Caco-2 (cell line): ENCODE measurements at regions not wholly inside any gene's neighbourhood (a gene's known extent, or its start where the extent isn't known, plus 50 kb on each side); places are given as distances from the start of the nearest gene placed in this dataset.

Experiments
- BruUV-seq: library from RNA; stranded (reverse); fragments of 400-500 nt; replicated peaks from 2 replicates; lab custom pipeline; 2021; lab: Mats Ljungman, UMichigan
- CTCF ChIA-PET: fragments of 300-600 bp; sonication (Branson Sonifier 250); formaldehyde crosslinking; loops from one replicate; lab custom pipeline; 2022; ENCODE audit warnings: antibody characterized with exemption; lab: Charles Lee
- POLR2A ChIA-PET: fragments of 300-600 bp; sonication (Branson Sonifier 250); formaldehyde crosslinking; loops from one replicate; lab custom pipeline; 2022; ENCODE audit warnings: antibody characterized with exemption; lab: Charles Lee
- DNase-seq, 2 experiments: peaks; one replicate each; pipeline versions ENCODE4 v3.0.0 to v3.0.0-alpha.2; 2020 to 2022
- H3K27me3 ChIP-seq: replicated peaks from 2 replicates; pipeline ENCODE4 v1.6.0; 2011; ENCODE audit warnings: low read length; ENCODE audit not compliant: control insufficient read depth, insufficient read depth
- H3K36me3 ChIP-seq: 2 replicates; pipeline ENCODE4 v1.5.1; 2011; ENCODE audit warnings: low read length; ENCODE audit not compliant: control insufficient read depth, insufficient read depth
- H3K4me1 ChIP-seq: fragments of 250-450 bp; sonication (Bioruptor Pico); 2 replicates; pipeline ENCODE4 v1.5.1; 2020; ENCODE audit warnings: mild to moderate bottlenecking
- H3K4me3 ChIP-seq: 2 replicates; pipeline ENCODE4 v1.5.1; 2011; ENCODE audit warnings: low read depth, mild to moderate bottlenecking, control low read depth, low read length
- H3K9me3 ChIP-seq: fragments of 250-450 bp; sonication (Bioruptor Pico); 2 replicates; pipeline ENCODE4 v1.5.1; 2020; ENCODE audit warnings: mild to moderate bottlenecking, moderate library complexity
- H3K27ac Mint-ChIP-seq: one replicate; pipeline ENCODE4 v1.8.0; 2022; ENCODE audit warnings: mixed read lengths; ENCODE audit not compliant: unreplicated experiment
- H3K27me3 Mint-ChIP-seq: one replicate; pipeline ENCODE4 v1.8.0; 2022; ENCODE audit warnings: mixed read lengths; ENCODE audit not compliant: insufficient read depth, unreplicated experiment
- H3K36me3 Mint-ChIP-seq: one replicate; pipeline ENCODE4 v1.8.0; 2022; ENCODE audit warnings: mild to moderate bottlenecking, mixed read lengths; ENCODE audit not compliant: insufficient read depth, unreplicated experiment
- H3K4me1 Mint-ChIP-seq: one replicate; pipeline ENCODE4 v1.8.0; 2022; ENCODE audit warnings: low read depth, mixed read lengths; ENCODE audit not compliant: unreplicated experiment
- H3K4me3 Mint-ChIP-seq: one replicate; pipeline ENCODE4 v1.8.0; 2022; ENCODE audit warnings: mild to moderate bottlenecking, moderate library complexity, mixed read lengths; ENCODE audit not compliant: unreplicated experiment
- H3K9me3 Mint-ChIP-seq: one replicate; pipeline ENCODE4 v1.8.0; 2022; ENCODE audit warnings: mixed read lengths; ENCODE audit not compliant: unreplicated experiment
- CTCF ChIP-seq, 2 experiments: fragments of 200-600 bp in 1 of 2; IDR thresholded peaks; 1 replicate in 1 of 2; 2 replicates in 1 of 2; pipeline versions ENCODE4 v1.5.1 to v1.8.0; 2011 to 2022; ENCODE audit warnings: antibody characterized with exemption in 1 of 2, control low read depth in 1 of 2, inconsistent platforms in 1 of 2, low read depth in 1 of 2, low read length in 1 of 2, mild to moderate bottlenecking in 1 of 2, moderate library complexity in 1 of 2; ENCODE audit not compliant: insufficient read depth in 1 of 2, severe bottlenecking in 1 of 2, unreplicated experiment in 1 of 2
- intact Hi-C: fragments of 100-400 bp; cut with micrococcal nuclease; formaldehyde crosslinking; loops from one replicate; pipeline ENCODE4 v1.10.0; 2022; ENCODE audit not compliant: unreplicated experiment

- no peak for DNase-seq
- Histone ChIP-seq H3K4me3 (no peak overlapping the region), H3K4me1 (no peaks in the 10 kb centered on the region), H3K27me3 (no peaks in the 10 kb centered on the region), H3K36me3 (no peaks in the 10 kb centered on the region), H3K9me3 (peaks cover 2% of the 10 kb centered on the region; the same call in 1 of the 2 replicates)
- no peak for TF ChIP-seq CTCF (IDR thresholded peaks at IDR 0.05; ENCODE audit: insufficient read depth in 1 of 2, low read depth in 1 of 2, low read length in 1 of 2, severe bottlenecking in 1 of 2, unreplicated experiment in 1 of 2)
- intact Hi-C loops: no loop called here
- CTCF ChIA-PET: no interaction called here
- POLR2A ChIA-PET: no interaction called here
- no peaks in the 10 kb centered on the region for H3K36me3 Mint-ChIP-seq
- no TSS peak for BruUV-seq
- H3K27me3 Mint-ChIP-seq: no peaks in the 10 kb centered on the region
- no peak overlapping the region for H3K27ac Mint-ChIP-seq
- H3K9me3 Mint-ChIP-seq: peaks cover 18% of the 10 kb centered on the region
- H3K4me3 Mint-ChIP-seq: no peak overlapping the region
- H3K4me1 Mint-ChIP-seq: no peaks in the 10 kb centered on the region
Measured at GRCh38 chr6:4470698-4471210, 305.4 kb upstream of the CDYL start.

GRCh38 chr6:4466769-4467480, 309.3 kb upstream of the CDYL start:
- no peaks in the 10 kb centered on the region for H3K4me1 Mint-ChIP-seq
- no peak for DNase-seq
- peaks cover 18% of the 10 kb centered on the region for H3K9me3 Mint-ChIP-seq
- H3K4me1 ChIP-seq: no peaks in the 10 kb centered on the region
- TF ChIP-seq CTCF (IDR thresholded peaks at IDR 0.05; ENCODE audit: insufficient read depth in 1 of 2, low read depth in 1 of 2, low read length in 1 of 2, severe bottlenecking in 1 of 2, unreplicated experiment in 1 of 2): peak in 1 of 2 experiments; percentile 28
- intact Hi-C loops: no loop called here
- H3K27me3 ChIP-seq: no peaks in the 10 kb centered on the region
- no peak overlapping the region for H3K4me3 Mint-ChIP-seq
- H3K27me3 Mint-ChIP-seq: no peaks in the 10 kb centered on the region
- H3K36me3 ChIP-seq: no peaks in the 10 kb centered on the region
- BruUV-seq: no TSS peak
- ChIA-PET POLR2A (no interaction called here), CTCF (no interaction called here)
- peaks cover 2% of the 10 kb centered on the region; the same call in 1 of the 2 replicates for H3K9me3 ChIP-seq
- no peak overlapping the region for H3K27ac Mint-ChIP-seq
- no peaks in the 10 kb centered on the region for H3K36me3 Mint-ChIP-seq
- H3K4me3 ChIP-seq: no peak overlapping the region

GRCh38 chr6:4466261-4466660, 309.9 kb upstream of the CDYL start:
- POLR2A ChIA-PET: no interaction called here

More at GRCh38 chr6:4466261-4466660, 309.9 kb upstream of the CDYL start:
- H3K4me3 ChIP-seq: no peak overlapping the region
- no peak overlapping the region for H3K4me3 Mint-ChIP-seq
- no peak for DNase-seq
- H3K9me3 ChIP-seq: no peaks in the 10 kb centered on the region
- BruUV-seq: no TSS peak
- intact Hi-C loops: no loop called here
- H3K9me3 Mint-ChIP-seq: peaks cover 13% of the 10 kb centered on the region
- H3K4me1 Mint-ChIP-seq: no peaks in the 10 kb centered on the region
- no peaks in the 10 kb centered on the region for H3K4me1 ChIP-seq
- H3K36me3 Mint-ChIP-seq: no peaks in the 10 kb centered on the region
- H3K27me3 ChIP-seq: no peaks in the 10 kb centered on the region
- CTCF ChIA-PET: no interaction called here
- H3K36me3 ChIP-seq: no peaks in the 10 kb centered on the region
- no peak for TF ChIP-seq CTCF (IDR thresholded peaks at IDR 0.05; ENCODE audit: insufficient read depth in 1 of 2, low read depth in 1 of 2, low read length in 1 of 2, severe bottlenecking in 1 of 2, unreplicated experiment in 1 of 2)
- no peaks in the 10 kb centered on the region for H3K27me3 Mint-ChIP-seq
- H3K27ac Mint-ChIP-seq: no peak overlapping the region
